NOMO-1 (cell line): ENCODE measurements at regions not wholly inside any gene's neighbourhood (a gene's known extent, or its start where the extent isn't known, plus 50 kb on each side); places are given as distances from the start of the nearest gene placed in this dataset.

Experiments
- DNase-seq, 2 experiments: peaks; one replicate each; lab custom pipeline; 2025; ENCODE audit not compliant: unreplicated experiment in 2 of 2; lab: John Stamatoyannopoulos, UW

GRCh38 chr2:10498525-10499274, 50.6 kb upstream of the ODC1 start:
- DNase-seq: no peak
